Calu3 (cell line): ENCODE measurements at regions not wholly inside any gene's neighbourhood (a gene's known extent, or its start where the extent isn't known, plus 50 kb on each side); places are given as distances from the start of the nearest gene placed in this dataset.

ENCODE experiments used
- BruUV-seq: library from RNA; stranded (reverse); fragments of 400-500 nt; replicated peaks from 2 replicates; lab custom pipeline; 2021; lab: Mats Ljungman, UMichigan
- CTCF ChIA-PET: fragments of 300-600 bp; sonication (Branson Sonifier 250); formaldehyde crosslinking; loops from one replicate; lab custom pipeline; 2022; ENCODE audit warnings: antibody characterized with exemption; lab: Charles Lee
- DNase-seq: peaks from one replicate; pipeline ENCODE4 v3.0.0; 2022
- H3K27ac Mint-ChIP-seq: one replicate; pipeline ENCODE4 v1.8.0; 2022; ENCODE audit warnings: mixed read lengths; ENCODE audit not compliant: unreplicated experiment
- H3K27me3 Mint-ChIP-seq: one replicate; pipeline ENCODE4 v1.8.0; 2022; ENCODE audit warnings: mixed read lengths; ENCODE audit not compliant: unreplicated experiment
- H3K36me3 Mint-ChIP-seq: one replicate; pipeline ENCODE4 v1.8.0; 2022; ENCODE audit warnings: mild to moderate bottlenecking, moderate library complexity, mixed read lengths; ENCODE audit not compliant: insufficient read depth, unreplicated experiment
- H3K4me1 Mint-ChIP-seq: one replicate; pipeline ENCODE4 v1.8.0; 2022; ENCODE audit warnings: mild to moderate bottlenecking, low read depth, mixed read lengths; ENCODE audit not compliant: unreplicated experiment
- H3K4me3 Mint-ChIP-seq: one replicate; pipeline ENCODE4 v1.8.0; 2022; ENCODE audit warnings: mild to moderate bottlenecking, low read depth, moderate library complexity, mixed read lengths; ENCODE audit not compliant: unreplicated experiment
- H3K9me3 Mint-ChIP-seq: one replicate; pipeline ENCODE4 v1.8.0; 2022; ENCODE audit warnings: low read depth, mixed read lengths; ENCODE audit not compliant: unreplicated experiment
- CTCF ChIP-seq: fragments of 200-600 bp; IDR thresholded peaks from one replicate; pipeline ENCODE4 v1.8.0; 2022; ENCODE audit warnings: antibody characterized with exemption; ENCODE audit not compliant: unreplicated experiment
- intact Hi-C: fragments of 100-400 bp; cut with micrococcal nuclease; formaldehyde crosslinking; loops from one replicate; pipeline ENCODE4 v1.10.0; 2022; ENCODE audit not compliant: unreplicated experiment

GRCh38 chr2:151007365-151007764, 254.3 kb downstream of the RBM43 start:
- Mint-ChIP-seq H3K9me3 (no peaks in the 10 kb centered on the region), H3K36me3 (no peaks in the 10 kb centered on the region), H3K4me1 (no peaks in the 10 kb centered on the region), H3K27me3 (no peaks in the 10 kb centered on the region), H3K4me3 (no peak overlapping the region), H3K27ac (no peak overlapping the region)
- CTCF ChIA-PET: no interaction called here
- DNase-seq: no peak
- no TSS peak for BruUV-seq
- intact Hi-C loops: no loop called here
- no peak for TF ChIP-seq CTCF

GRCh38 chr2:151002959-151003600, 258.6 kb downstream of the RBM43 start:
- Mint-ChIP-seq H3K27me3 (no peaks in the 10 kb centered on the region), H3K4me3 (no peak overlapping the region), H3K36me3 (no peaks in the 10 kb centered on the region), H3K9me3 (no peaks in the 10 kb centered on the region), H3K27ac (no peak overlapping the region), H3K4me1 (no peaks in the 10 kb centered on the region)
- no TSS peak for BruUV-seq
- CTCF ChIA-PET: no interaction called here
- DNase-seq: no peak
- intact Hi-C loops: no loop called here
- no peak for TF ChIP-seq CTCF

- CTCF ChIA-PET: interaction anchor here (0.6 kb wide), 1 partner anchor 261 kb away, joined by 3 read pairs; no protein-coding TSS in a partner anchor
- no peak overlapping the region for H3K4me3 Mint-ChIP-seq
- no peaks in the 10 kb centered on the region for H3K36me3 Mint-ChIP-seq
- no peak for DNase-seq
- no peak overlapping the region for H3K27ac Mint-ChIP-seq
- no peaks in the 10 kb centered on the region for H3K4me1 Mint-ChIP-seq
- no peaks in the 10 kb centered on the region for H3K27me3 Mint-ChIP-seq
- no peak for TF ChIP-seq CTCF
- intact Hi-C loops: no loop called here
- BruUV-seq: no TSS peak
- H3K9me3 Mint-ChIP-seq: no peaks in the 10 kb centered on the region
Measured at GRCh38 chr2:150997702-150998440, 263.8 kb downstream of the RBM43 start.

- no peak overlapping the region for H3K4me3 Mint-ChIP-seq
- no peaks in the 10 kb centered on the region for H3K9me3 Mint-ChIP-seq
Measured at GRCh38 chr2:150997066-150997465, 264.6 kb downstream of the RBM43 start.

More at GRCh38 chr2:150997066-150997465, 264.6 kb downstream of the RBM43 start:
- intact Hi-C loops: no loop called here
- CTCF ChIA-PET: interaction anchor here (0.7 kb wide), 1 partner anchor 25 kb away, joined by 3 read pairs; no protein-coding TSS in a partner anchor
- H3K36me3 Mint-ChIP-seq: no peaks in the 10 kb centered on the region
- H3K4me1 Mint-ChIP-seq: no peaks in the 10 kb centered on the region
- BruUV-seq: no TSS peak
- H3K27me3 Mint-ChIP-seq: no peaks in the 10 kb centered on the region
- TF ChIP-seq CTCF: no peak
- DNase-seq: no peak
- no peak overlapping the region for H3K27ac Mint-ChIP-seq
